GM12873 (cell line): ENCODE measurements at regions not wholly inside any gene's neighbourhood (a gene's known extent, or its start where the extent isn't known, plus 50 kb on each side); places are given as distances from the start of the nearest gene placed in this dataset.

Experiments used
- CTCF ChIP-seq: IDR thresholded peaks from 2 replicates; pipeline ENCODE4 v1.5.1; 2012; ENCODE audit warnings: low read depth, mild to moderate bottlenecking, moderate library complexity, low read length, control low read depth; ENCODE audit not compliant: insufficient read depth; ENCODE audit errors: missing control alignments

- TF ChIP-seq CTCF, result no peak
These were observed 268.7 kb downstream of the SPRY2 start for GRCh38 chr13:80072231-80072630.

GRCh38 chr13:80070024-80070703, 270.8 kb downstream of the SPRY2 start:
- no peak for TF ChIP-seq CTCF

- no peak for TF ChIP-seq CTCF
These were observed 271.6 kb downstream of the SPRY2 start for GRCh38 chr13:80069374-80069773.

GRCh38 chr13:80065996-80066395, 274.9 kb downstream of the SPRY2 start:
- no peak for TF ChIP-seq CTCF

- no peak for TF ChIP-seq CTCF
These were observed 281.1 kb downstream of the SPRY2 start for GRCh38 chr13:80059789-80060188.

- TF ChIP-seq CTCF, result no peak
These were observed 282.3 kb downstream of the SPRY2 start for GRCh38 chr13:80058626-80059025.

GRCh38 chr13:80055847-80056246, 285.1 kb downstream of the SPRY2 start:
- TF ChIP-seq CTCF, result no peak
